Esophagus (tissue), 2 donors: ENCODE measurements at regions not wholly inside any gene's neighbourhood (a gene's known extent, or its start where the extent isn't known, plus 50 kb on each side); places are given as distances from the start of the nearest gene placed in this dataset.
"Not testable (repeated sequence)": the region's sequence is repeated elsewhere in the genome, so short reads cannot be mapped to it uniquely, and the experiment has no call there.

Experiments
- H3K27ac ChIP-seq, 2 donors: one replicate each; pipeline ENCODE4 v1.5.1; 2013; ENCODE audit warnings: low read depth in 2 of 2, mild to moderate bottlenecking in 2 of 2, inconsistent platforms in 1 of 2, low read length in 1 of 2, moderate library complexity in 1 of 2
- H3K27me3 ChIP-seq, 2 donors: one replicate each; pipeline ENCODE4 v1.6.1; 2013; ENCODE audit warnings: low read length in 2 of 2, control low read depth in 1 of 2, mild to moderate bottlenecking in 1 of 2; ENCODE audit not compliant: insufficient read depth in 2 of 2, control insufficient read depth in 1 of 2
- H3K36me3 ChIP-seq, 2 donors: one replicate each; pipeline ENCODE4 v1.6.1; 2013; ENCODE audit warnings: low read length in 1 of 2; ENCODE audit not compliant: control insufficient read depth in 2 of 2, insufficient read depth in 2 of 2
- H3K4me1 ChIP-seq, 2 donors: one replicate each; pipeline ENCODE4 v1.6.1; 2013; ENCODE audit warnings: low read length in 1 of 2; ENCODE audit not compliant: control insufficient read depth in 2 of 2, insufficient read depth in 2 of 2
- H3K4me3 ChIP-seq, 2 donors: one replicate each; pipeline ENCODE4 v1.5.1; 2013; ENCODE audit warnings: low read length in 2 of 2, mild to moderate bottlenecking in 2 of 2, low read depth in 1 of 2, moderate library complexity in 1 of 2
- H3K9me3 ChIP-seq, 2 donors: one replicate each; pipeline ENCODE4 v1.6.1; 2013; ENCODE audit warnings: mild to moderate bottlenecking in 2 of 2, low read depth in 1 of 2, low read length in 1 of 2, moderate library complexity in 1 of 2; ENCODE audit not compliant: control insufficient read depth in 2 of 2, insufficient read depth in 1 of 2
- WGBS, 2 donors: extraction: QIAGEN DNeasy Blood & Tissue Kit; methylation state at CpG; one replicate each; pipeline ENCODE4 v1.1.7; 2013; 5-methylcytosine and 5-hydroxymethylcytosine counted together
- donor health status: healthy with polysubstance abuse.
- donor health status: Bipolar disorder and iron deficiency.

DNA sequence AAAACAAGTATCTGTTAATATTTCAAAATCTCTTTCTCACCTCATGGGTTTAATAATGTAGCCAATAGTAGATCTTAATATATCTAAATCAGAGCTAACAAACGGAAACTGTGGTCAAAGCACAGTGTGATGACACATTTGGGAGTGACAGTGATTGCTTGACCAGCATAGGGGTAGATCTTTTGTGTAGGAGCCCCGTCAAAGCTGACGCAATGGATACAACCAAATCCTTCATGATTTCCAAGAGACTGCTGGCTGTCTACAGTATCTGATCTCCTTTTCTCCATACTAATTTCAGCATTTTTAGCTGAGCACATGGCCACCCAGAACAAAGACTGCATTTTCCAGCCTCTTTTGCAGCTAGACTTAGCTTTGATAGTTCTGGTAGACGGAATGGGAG lies 299.3 kb upstream of the ECI2 start:
- no peaks in the 10 kb centered on the region for H3K27me3 ChIP-seq
- H3K27ac ChIP-seq = no peak overlapping the region
- H3K4me1 ChIP-seq = no peaks in the 10 kb centered on the region
- WGBS, 2 donors = 92 to 94% methylated on average over 4 of the region's 4 CpGs
- no peaks in the 10 kb centered on the region for H3K36me3 ChIP-seq
- no peak overlapping the region for H3K4me3 ChIP-seq
- H3K9me3 ChIP-seq = no peaks in the 10 kb centered on the region

DNA sequence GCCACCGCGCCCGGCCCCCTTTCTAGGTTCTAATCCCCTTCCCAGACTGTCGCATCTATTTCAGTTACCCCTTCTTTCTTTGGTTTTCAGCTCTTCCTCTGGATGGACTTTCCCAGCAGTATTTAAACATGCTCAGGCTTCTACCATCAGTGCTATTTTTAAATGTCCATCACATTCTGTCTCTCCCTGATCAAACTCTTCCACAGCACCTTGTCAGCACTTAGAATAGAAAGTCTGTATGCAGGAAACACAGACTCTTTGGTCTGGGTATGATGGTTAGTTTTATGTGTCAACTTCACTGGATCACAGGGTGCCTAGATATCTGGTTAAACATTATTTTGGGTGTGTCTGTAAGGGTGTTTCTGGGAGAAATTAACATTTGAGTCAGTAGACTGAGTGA lies 297.8 kb upstream of the ECI2 start:
- no peaks in the 10 kb centered on the region for H3K9me3 ChIP-seq
- no peak overlapping the region for H3K4me3 ChIP-seq
- H3K27me3 ChIP-seq = no peaks in the 10 kb centered on the region
- WGBS, 2 donors = 95% methylated on average over 4 of the region's 4 CpGs
- H3K36me3 ChIP-seq = no peaks in the 10 kb centered on the region
- H3K4me1 ChIP-seq = peaks cover 0 to 3% of the 10 kb centered on the region in 2 donors
- H3K27ac ChIP-seq = no peak overlapping the region

DNA sequence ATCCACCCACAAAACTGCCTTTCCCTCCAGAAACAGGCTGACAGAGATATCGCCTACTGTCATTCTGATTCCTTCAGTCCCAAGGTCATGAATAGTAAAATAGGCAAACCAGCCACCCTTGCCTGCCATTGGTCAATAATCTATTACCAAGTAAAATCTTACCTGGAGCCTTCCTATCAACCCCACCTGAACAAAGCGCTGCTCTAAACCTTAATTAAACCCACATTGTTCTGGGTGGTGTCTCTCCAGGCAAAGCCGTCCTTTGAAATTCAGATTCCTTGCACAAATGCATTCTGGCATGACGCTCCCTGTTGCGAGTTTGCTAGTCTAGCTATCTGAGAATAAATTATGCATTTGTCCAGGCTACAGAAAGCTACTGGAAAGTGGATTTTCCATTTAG lies 291.6 kb upstream of the ECI2 start:
- H3K27ac ChIP-seq = no peak overlapping the region
- H3K27me3 ChIP-seq = no peaks in the 10 kb centered on the region
- peaks cover 0 to 3% of the 10 kb centered on the region in 2 donors for H3K4me1 ChIP-seq
- no peak overlapping the region for H3K4me3 ChIP-seq
- no peaks in the 10 kb centered on the region for H3K36me3 ChIP-seq
- 93 to 94% methylated on average over 5 of the region's 5 CpGs for WGBS, 2 donors
- H3K9me3 ChIP-seq = no peaks in the 10 kb centered on the region

DNA sequence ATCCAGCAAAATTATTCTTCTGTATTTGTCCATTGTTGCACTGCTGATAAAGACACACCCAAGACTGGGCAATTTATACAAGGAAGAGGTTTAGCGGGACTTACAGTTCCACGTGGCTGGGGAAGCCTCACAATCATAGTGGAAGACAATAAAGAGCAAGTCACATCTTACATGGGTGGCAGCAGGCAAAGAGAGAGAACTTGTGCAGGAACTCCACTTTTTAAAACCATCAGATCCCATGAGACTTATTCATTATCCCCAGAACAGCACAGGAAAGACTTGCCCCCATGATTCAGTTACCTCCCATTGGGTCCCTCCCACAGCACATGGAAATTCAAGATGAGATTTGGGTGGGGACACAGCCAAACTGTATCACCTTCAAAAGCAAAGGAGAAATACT lies 286.5 kb upstream of the ECI2 start:
- Histone ChIP-seq H3K36me3 (no peaks in the 10 kb centered on the region), H3K4me1 (no peaks in the 10 kb centered on the region), H3K9me3 (no peaks in the 10 kb centered on the region), H3K27me3 (no peaks in the 10 kb centered on the region), H3K4me3 (no peak overlapping the region), H3K27ac (no peak overlapping the region)
- WGBS, 2 donors = 21 to 42% methylated on average over 2 of the region's 2 CpGs

DNA sequence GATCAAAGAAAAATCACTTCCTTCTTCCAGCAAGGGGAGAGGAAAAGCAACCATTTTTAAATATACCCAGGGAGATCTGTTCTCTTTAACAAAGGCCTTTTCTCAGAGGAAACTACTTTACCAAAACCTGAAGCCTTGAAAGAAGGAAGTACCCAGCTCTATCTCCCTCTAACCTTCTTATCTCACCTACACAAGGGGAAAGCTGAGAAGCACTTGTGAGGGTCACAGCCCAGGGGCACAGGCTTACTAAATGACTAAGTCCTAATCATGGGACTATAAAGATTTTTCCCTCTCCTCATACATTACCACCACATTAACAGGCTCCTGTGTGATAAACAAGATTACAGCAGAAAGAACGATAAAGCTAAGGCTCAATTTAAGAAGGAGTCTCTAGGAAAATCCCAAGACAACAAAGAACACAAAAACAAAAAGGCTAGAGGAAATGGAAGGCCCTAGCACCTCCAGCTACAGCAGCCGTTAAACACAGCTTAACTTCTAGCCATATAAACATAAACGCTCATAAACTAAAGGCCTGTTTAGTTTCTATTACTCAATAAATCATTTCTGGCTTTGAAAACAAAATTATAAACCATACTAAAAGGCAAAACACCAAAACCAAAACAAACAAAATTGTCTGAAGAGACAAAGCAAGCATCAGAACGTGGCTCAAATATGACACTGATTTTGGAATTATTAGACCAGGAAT lies 284.9 kb upstream of the ECI2 start:
- no peaks in the 10 kb centered on the region for H3K4me1 ChIP-seq
- H3K9me3 ChIP-seq = no peaks in the 10 kb centered on the region
- H3K27me3 ChIP-seq = no peaks in the 10 kb centered on the region
- no peaks in the 10 kb centered on the region for H3K36me3 ChIP-seq
- no peak overlapping the region for H3K4me3 ChIP-seq
- no peak overlapping the region for H3K27ac ChIP-seq
- WGBS, 2 donors = 75 to 81% methylated on average over 4 of the region's 4 CpGs

DNA sequence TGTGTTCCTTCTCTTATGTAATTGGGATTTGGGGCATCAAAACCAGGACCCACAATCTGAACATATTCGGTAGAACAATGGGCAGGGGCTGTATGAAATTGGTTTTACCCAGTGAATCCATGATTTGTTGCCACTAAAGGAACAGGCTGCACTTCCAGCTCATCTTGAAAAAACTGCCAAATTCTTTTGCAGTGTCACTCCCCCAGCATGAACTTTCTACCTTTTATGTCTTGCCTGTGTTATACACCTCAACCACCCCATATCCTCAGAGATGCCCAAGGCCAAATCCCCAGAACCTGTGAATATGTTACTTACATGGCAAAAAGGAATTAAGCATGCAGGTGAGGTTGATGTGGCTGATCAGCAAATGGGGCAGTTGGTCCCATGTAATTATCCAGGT lies 280.2 kb upstream of the ECI2 start:
- H3K27me3 ChIP-seq = no peaks in the 10 kb centered on the region
- H3K9me3 ChIP-seq = no peaks in the 10 kb centered on the region
- no peak overlapping the region for H3K27ac ChIP-seq
- WGBS, 2 donors = 13 to 23% methylated on average over 1 of the region's 1 CpG
- no peaks in the 10 kb centered on the region for H3K4me1 ChIP-seq
- no peaks in the 10 kb centered on the region for H3K36me3 ChIP-seq
- no peak overlapping the region for H3K4me3 ChIP-seq

DNA sequence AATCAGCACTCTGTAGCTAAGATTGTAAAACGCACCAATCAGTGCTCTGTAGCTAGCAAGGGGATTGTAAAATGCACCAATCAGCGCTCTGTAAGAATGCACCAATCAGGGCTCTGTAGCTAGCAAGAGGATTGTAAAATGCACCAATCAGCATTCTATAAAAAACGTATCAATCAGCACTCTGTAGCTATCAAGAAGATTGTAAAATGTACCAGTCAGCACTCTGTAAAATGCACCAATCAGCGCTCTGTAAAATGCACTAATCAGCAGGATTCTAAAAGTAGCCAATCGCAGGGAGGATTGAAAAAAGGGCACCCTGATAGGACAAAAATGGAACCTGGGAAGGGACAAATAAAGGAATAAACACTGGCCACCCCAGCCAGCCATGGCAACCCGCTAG lies 278.7 kb upstream of the ECI2 start:
- not testable (repeated sequence) for H3K9me3 ChIP-seq, H3K4me3 ChIP-seq, H3K4me1 ChIP-seq, H3K27ac ChIP-seq, H3K27me3 ChIP-seq, H3K36me3 ChIP-seq
- WGBS, 2 donors = 72 to 92% methylated on average over 6 of the region's 6 CpGs

DNA sequence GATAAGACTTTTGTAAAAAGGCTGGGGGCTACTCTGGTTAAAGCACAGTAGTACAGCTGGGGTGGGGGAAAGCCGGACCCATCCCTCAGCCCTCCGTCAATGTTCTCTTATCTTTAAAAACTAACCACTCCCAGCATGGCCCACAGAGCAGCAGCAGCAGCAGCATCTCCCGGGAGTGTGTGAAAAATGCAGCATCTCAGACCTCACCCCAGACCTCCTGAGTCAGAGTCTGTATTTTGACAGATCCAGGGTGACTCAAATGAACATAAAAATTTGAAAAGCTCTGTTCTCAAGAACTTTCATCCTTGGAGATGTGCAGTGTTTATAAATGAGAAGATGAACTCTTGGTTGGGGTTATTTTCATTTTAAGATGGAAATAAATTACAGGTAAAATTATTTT lies 277.7 kb upstream of the ECI2 start:
- H3K4me1 ChIP-seq = no peaks in the 10 kb centered on the region
- WGBS, 2 donors = 63 to 84% methylated on average over 3 of the region's 3 CpGs
- H3K9me3 ChIP-seq = no peaks in the 10 kb centered on the region
- H3K27me3 ChIP-seq = no peaks in the 10 kb centered on the region
- H3K36me3 ChIP-seq = no peaks in the 10 kb centered on the region
- no peak overlapping the region for H3K27ac ChIP-seq
- no peak overlapping the region for H3K4me3 ChIP-seq

DNA sequence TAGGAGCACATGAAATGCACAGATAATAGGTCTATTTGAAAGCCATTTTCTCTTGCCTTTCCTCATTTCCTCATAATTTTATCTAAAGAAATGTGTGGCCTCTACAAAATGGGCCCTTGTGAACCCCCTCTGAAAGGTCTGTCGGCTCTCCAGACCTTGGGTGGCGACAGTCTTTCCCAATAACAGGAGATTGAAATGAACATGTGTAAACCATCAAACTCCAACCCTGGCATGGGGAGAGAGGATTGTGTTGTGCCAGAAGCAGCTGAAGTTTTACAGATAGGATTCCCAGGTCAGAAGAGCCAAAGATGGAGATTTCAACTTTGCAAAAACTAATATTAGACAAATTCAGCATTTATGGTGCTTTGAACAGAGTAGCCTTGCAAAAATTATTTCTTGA lies 277.1 kb upstream of the ECI2 start:
- 89 to 94% methylated on average over 2 of the region's 2 CpGs for WGBS, 2 donors
- Histone ChIP-seq H3K4me1 (no peaks in the 10 kb centered on the region), H3K27ac (no peak overlapping the region), H3K4me3 (no peak overlapping the region), H3K9me3 (no peaks in the 10 kb centered on the region), H3K36me3 (no peaks in the 10 kb centered on the region), H3K27me3 (no peaks in the 10 kb centered on the region)

DNA sequence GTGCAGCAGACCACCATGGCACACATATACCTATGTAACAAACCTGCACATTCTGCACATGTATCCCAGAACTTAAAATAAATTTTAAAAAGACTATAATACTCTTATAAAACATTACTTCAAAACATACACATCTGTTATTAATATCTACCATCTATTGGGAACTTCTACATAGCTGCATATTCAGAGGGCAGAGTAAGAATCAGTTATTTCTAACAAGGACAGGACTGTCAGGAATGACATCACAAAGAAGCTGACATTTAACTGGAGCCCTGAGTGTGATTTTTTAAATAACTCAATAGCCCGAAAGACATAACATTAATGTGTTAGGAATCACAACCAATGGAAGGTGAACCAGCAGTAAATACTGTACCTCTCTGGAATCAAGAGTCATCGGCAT lies 276.7 kb upstream of the ECI2 start:
- no peak overlapping the region for H3K27ac ChIP-seq
- 46% methylated on average over 2 of the region's 2 CpGs for WGBS, 2 donors

More for the DNA sequence above, 276.7 kb upstream of the ECI2 start:
- no peaks in the 10 kb centered on the region for H3K36me3 ChIP-seq
- no peaks in the 10 kb centered on the region for H3K4me1 ChIP-seq
- H3K27me3 ChIP-seq = no peaks in the 10 kb centered on the region
- H3K9me3 ChIP-seq = no peaks in the 10 kb centered on the region
- no peak overlapping the region for H3K4me3 ChIP-seq
